ENCODE measurements at regions not wholly inside any gene's neighbourhood (a gene's known extent, or its start where the extent isn't known, plus 50 kb on each side); places are given as distances from the start of the nearest gene placed in this dataset.

GRCh38 chr21:22762463-22762862, 1764.3 kb downstream of the NCAM2 start:
- TF ChIP-seq, protein P1, sequence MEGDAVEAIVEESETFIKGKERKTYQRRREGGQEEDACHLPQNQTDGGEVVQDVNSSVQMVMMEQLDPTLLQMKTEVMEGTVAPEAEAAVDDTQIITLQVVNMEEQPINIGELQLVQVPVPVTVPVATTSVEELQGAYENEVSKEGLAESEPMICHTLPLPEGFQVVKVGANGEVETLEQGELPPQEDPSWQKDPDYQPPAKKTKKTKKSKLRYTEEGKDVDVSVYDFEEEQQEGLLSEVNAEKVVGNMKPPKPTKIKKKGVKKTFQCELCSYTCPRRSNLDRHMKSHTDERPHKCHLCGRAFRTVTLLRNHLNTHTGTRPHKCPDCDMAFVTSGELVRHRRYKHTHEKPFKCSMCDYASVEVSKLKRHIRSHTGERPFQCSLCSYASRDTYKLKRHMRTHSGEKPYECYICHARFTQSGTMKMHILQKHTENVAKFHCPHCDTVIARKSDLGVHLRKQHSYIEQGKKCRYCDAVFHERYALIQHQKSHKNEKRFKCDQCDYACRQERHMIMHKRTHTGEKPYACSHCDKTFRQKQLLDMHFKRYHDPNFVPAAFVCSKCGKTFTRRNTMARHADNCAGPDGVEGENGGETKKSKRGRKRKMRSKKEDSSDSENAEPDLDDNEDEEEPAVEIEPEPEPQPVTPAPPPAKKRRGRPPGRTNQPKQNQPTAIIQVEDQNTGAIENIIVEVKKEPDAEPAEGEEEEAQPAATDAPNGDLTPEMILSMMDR (IDR thresholded peaks at IDR 0.05; ENCODE audit: low read depth, low read length) = no peak

GRCh38 chr21:22763442-22763841, 1765.2 kb downstream of the NCAM2 start:
- in situ Hi-C loops (cut with HindIII; ENCODE audit: low sequenced_read_pairs) = no loop called here
- TF ChIP-seq, protein P1 (IDR thresholded peaks at IDR 0.05; ENCODE audit: low read depth, low read length) = no peak
- no peak overlapping the region for H3K4me3 ChIP-seq (ENCODE audit: low read depth, low read length)
- no peak for DNase-seq (ENCODE audit: low read depth, low spot score)

More at GRCh38 chr21:22762463-22762862, 1764.3 kb downstream of the NCAM2 start:
- in situ Hi-C loops (cut with HindIII; ENCODE audit: low sequenced_read_pairs) = no loop called here
- no peak overlapping the region for H3K4me3 ChIP-seq (ENCODE audit: low read depth, low read length)
- no peak for DNase-seq (ENCODE audit: low read depth, low spot score)

DNA sequence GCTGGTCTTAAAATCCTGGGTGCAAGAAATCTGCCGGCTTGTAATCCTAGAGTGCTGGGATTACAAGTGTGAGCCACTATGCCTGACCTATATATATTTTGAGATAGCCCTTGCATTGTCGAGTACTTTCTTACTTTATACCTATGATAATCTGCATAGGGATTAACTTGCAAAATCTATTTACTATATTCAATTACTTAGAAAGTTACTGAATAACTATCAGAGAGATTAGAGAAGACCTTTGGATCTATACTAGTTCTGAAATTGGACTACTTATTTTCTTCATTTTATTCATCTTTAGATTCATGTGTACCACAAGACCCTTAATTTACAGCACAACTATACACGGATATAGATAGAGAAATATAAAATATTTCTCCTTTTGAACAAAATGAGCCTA, 1766.0 kb downstream of the NCAM2 start:
- DNase-seq (ENCODE audit: low read depth, low spot score) = no peak
- in situ Hi-C loops (cut with HindIII; ENCODE audit: low sequenced_read_pairs) = no loop called here
- TF ChIP-seq, protein P1 (IDR thresholded peaks at IDR 0.05; ENCODE audit: low read depth, low read length) = no peak
- no peak overlapping the region for H3K4me3 ChIP-seq (ENCODE audit: low read depth, low read length)

DNA sequence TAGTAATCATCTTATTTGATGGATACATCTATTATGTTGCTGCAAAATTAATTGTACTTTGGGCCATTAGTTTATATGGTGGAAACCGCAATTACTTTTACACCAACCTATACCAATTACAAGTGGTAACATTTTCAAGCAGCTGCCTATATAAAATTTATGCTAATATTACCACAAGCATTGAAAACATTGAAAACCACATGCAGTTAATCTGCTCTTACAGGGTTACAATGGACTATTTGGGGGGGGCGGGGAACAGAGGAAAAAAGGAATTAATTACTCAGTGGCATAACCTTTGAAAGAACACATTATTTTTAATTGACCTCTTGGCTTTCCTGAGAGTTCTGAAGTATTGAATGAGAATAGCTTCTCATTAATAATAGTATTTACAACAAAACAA, 1793.2 kb downstream of the NCAM2 start:
- in situ Hi-C loops (cut with HindIII; ENCODE audit: low sequenced_read_pairs) = no loop called here
- DNase-seq (ENCODE audit: low read depth, low spot score) = no peak
- TF ChIP-seq, protein P1 (IDR thresholded peaks at IDR 0.05; ENCODE audit: low read depth, low read length) = no peak
- H3K4me3 ChIP-seq (ENCODE audit: low read depth, low read length) = no peak overlapping the region

- in situ Hi-C loops (cut with HindIII; ENCODE audit: low sequenced_read_pairs) = no loop called here
- peak; percentile 64 for DNase-seq (ENCODE audit: low read depth, low spot score)
- TF ChIP-seq, protein P1 (IDR thresholded peaks at IDR 0.05; ENCODE audit: low read depth, low read length) = peak; percentile 61
- H3K4me3 ChIP-seq (ENCODE audit: low read depth, low read length) = no peak overlapping the region
Observed at GRCh38 chr21:22791986-22792560, 1793.9 kb downstream of the NCAM2 start.

- no peak overlapping the region for H3K4me3 ChIP-seq (ENCODE audit: low read depth, low read length)
- no peak for DNase-seq (ENCODE audit: low read depth, low spot score)
- in situ Hi-C loops (cut with HindIII; ENCODE audit: low sequenced_read_pairs) = no loop called here
- TF ChIP-seq, protein P1 (IDR thresholded peaks at IDR 0.05; ENCODE audit: low read depth, low read length) = no peak
Observed at GRCh38 chr21:22795091-22795490, 1796.9 kb downstream of the NCAM2 start.
